Activated T-cell treated with anti-CD3 and anti-CD28 coated beads, Interleukin-2, amount 50 U/mL, for 1 hour (primary cell): ENCODE measurements at regions not wholly inside any gene's neighbourhood (a gene's known extent, or its start where the extent isn't known, plus 50 kb on each side); places are given as distances from the start of the nearest gene placed in this dataset.

Source experiments
- DNase-seq: peaks from one replicate; pipeline ENCODE4 v3.0.0-alpha.2; 2020

DNA sequence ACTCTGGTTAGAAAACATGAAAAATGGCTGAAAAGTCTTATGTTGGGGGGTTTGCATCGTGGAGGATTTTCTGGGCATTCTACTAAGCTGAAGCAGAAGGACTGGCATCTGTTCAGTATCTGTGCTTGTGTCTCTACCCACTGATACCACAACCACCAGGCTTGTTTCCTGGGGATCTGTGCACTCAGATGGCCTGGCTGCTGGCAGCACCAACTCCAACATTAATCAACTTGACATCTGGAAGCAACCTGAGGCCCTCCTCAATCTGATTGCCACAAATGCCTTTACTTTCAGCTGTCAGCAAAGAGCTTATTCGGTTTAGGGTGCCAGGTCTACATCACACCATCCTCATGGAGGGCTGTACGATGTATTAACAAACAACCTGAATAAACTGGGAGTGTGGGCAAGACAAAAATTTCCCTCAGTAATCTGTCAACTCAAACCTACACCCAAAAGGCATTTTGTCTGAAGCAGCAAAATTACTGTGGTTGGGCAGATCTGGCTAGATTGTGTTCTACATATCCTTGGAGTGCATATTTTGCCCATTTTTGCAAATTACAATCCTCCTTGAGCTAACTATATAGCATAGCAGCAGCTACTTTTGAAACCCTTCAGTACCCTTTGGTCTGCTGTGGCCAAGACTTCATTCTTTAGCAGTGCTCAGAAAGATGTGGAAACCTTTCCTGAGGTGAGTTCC lies 74.6 kb downstream of the FOXD1 start:
- no peak for DNase-seq

DNA sequence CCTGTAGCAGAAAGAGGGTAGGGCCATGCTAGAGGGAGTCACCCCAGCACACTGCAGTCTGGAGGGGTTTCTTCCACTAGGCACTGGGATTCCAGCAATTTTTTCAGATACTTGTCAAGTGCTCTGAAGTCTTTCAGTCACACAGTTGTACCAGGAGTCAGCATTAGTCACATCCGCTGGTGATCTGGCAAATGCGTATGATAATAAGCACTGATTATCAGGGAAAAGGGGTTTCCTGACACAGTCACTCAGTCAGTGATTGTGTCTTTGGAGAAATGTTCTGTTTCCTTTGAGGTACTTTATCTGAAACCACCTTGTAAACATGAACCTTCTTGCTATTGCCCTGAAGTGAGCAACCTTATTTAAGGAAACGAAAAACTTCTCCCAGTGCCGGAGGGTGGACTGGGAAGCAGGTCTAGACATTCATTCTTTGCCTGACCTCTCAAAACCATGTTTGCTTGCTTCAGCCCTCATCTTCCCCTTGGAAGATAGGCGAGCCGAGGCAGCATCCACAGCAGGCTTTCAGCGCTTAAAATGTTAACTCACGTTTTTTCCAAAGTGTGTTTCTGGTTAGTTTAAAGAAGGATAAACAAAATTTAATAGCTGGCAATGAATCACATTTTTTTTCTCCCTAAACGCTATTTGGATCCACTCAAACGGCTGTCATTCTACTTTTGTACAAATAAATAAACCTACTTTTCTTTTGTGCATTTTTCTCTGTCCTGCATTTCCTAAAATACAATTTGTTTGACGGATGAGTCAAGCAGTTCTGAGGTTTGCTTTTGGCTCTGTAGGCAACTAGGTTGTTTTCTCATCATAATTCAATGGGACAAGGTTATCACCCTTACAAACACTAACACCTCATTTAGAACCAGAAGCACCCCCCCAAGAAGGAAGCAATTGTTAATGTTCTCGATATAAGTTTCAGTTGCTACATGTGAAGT lies 77.7 kb downstream of the FOXD1 start:
- no peak for DNase-seq

DNA sequence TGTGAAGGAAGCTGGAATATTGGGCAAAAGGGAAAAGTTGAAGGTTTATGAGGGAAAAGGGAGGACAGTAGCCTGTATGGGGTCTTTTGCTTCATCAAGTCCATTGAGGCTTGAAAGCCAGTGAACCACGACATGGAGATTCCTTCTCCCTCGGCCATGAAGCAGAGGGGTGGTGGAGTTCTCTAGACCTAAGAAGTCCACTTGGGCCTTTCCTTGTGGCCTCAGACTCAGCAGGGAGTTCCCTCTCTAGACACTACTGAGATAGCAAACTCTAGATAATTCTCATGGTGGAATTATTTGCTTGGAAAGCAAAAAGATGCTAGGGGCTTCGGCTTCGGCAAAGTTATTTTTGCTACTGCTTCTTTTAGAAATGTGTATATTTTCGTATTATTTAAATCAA lies 78.5 kb downstream of the FOXD1 start:
- no peak for DNase-seq

- DNase-seq, result no peak
These were observed 79.3 kb downstream of the FOXD1 start for GRCh38 chr5:73369278-73369677.

DNA sequence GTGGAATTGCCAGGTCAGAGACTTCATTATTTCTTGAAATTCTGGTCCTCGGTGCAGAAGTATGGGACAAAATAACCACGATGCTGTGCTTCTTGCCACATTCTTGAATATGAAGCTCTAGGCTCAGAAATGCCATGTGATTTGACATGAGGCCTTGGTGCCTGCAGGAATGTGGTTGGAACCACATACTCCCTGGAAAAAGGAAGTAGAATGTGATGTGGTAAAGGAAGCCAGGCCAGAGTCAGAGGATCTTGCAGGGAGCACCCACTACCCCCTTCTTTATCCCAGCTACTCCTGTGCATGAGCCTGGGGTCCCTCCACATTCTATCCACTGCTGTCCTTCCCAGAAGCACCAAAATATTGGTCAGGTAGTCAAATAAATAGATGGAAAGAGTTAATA lies 80.9 kb downstream of the FOXD1 start:
- DNase-seq, result no peak

DNA sequence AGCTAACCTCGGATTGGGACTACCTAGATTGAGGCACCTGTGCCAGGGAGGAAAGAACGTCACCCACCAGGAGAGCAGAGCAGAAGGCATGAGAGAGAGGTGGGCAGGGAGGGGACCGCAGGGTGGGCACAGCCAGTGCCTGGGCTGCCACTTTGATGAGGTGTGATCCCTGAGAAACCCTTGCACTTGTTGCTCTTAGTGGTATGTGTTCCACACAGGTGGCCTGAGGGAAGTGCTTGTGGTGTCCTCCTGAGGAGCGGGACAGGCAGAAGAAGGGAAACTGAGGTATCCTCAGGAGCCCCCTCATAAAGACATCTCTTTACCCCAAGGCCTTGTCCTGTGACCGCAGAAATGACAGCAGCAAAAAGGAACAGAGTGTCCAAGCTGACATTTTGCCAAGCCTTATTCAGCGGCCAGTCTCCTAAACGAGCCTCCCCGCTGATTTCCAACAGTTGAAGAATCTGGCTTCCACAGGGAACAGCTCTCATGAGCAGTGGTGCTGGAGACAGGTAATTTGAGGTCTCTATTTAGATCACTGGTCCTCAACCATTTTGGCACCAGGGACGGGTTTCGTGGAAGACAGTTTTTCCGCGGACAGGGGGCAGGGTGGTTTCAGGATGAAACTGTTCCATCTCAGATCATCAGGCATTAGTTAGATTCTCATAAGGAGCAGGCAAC lies 82.4 kb downstream of the FOXD1 start:
- DNase-seq, result no peak

GRCh38 chr5:73365301-73365853 lies 83.2 kb downstream of the FOXD1 start:
- no peak for DNase-seq

DNA sequence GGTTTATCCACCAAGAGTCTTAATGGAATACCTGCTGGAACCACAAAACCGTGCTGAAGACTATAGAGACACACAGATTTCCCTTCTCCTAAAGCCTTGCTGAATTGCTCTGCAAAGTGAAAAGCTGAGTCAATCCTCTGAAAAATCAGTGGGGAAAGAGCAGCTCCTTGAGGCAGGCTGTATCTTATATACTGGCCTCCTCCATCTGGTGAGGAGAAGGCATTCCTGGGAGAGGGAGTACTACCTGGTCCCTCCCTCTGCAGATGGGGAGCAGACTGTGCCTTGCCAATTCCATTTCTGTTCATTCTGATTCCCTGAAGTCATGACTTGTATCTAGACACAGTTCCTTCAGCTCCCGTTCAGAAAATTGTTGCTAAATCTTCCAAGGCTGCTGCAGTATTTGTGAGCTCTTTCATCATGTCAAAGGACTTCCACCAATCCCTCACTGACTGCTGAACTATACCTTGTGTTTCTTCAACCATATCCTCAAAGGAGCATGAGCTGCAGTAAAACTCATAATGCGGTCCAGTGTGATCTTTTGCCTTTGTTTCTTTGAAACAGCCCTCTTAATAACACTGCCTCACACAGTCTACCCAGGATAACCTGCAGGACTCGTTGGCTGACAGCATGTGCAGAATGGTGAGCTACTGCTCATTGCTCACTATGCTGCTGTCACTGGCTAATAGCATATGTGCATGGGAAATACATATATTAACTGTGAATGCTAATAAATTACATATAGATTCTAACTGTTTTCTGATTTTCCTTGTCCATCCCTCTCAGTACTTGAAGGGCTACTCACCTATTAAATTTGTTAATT lies 84.5 kb downstream of the FOXD1 start:
- no peak for DNase-seq

DNA sequence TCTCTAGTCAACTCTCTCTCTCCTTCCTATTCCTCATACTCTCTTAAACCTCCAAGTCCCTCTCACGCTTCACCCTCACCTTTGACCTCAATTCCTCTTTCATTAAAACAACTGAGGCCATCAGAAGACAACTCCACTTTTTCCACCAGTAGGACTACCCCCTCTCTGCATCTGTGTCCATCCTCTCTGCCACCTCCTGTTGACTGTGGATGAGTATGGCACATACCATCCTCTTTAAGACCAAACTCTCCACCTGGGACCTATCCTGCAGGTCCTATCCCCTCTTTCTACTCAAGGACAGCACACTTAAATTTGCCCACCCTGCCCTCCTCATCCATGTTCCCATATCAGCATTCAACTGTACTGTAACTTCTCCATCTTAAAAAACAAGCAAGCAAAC lies 89.2 kb downstream of the FOXD1 start:
- DNase-seq, result no peak

DNA sequence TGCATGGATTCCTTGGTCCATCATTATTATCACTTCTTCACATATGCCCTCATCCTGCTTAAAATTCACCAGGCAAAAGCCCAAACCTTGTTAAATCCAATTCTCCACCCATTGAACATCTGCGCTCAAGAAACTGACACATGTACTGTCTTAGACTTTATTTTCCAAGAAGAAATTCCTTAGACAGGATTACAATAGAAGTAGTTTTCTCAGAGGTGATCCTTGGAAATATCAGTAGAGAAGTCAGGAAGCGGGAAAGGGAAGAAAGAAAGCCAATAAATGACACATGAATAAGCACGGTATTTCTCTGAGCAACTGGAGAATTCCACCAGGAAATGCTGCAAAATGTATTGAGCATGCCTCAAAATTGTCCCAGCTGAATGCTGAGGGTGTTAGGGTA lies 90.2 kb downstream of the FOXD1 start:
- no peak for DNase-seq

- DNase-seq, result no peak
These were observed 91.0 kb downstream of the FOXD1 start for GRCh38 chr5:73357576-73357975.

- DNase-seq, result no peak
These were observed 93.5 kb downstream of the FOXD1 start for GRCh38 chr5:73355108-73355507.

DNA sequence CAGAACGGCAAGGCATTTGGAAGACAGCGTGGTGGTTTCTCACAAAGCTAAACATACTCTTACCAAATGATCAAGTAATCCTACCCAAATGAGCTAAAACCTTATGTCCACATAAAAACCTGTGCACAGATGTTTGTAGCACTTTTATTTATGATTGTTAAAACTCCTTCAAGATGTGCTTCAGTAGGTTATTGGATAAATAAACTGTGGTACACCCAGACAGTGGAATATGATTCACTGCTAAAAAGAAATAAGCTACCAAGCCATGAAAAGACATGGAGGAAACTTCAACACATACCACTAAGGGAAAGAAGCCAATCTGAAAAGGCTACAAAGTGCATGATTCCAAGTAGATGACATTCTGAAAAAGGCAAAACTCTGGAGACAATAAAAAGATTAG lies 94.2 kb downstream of the FOXD1 start:
- no peak for DNase-seq

- no peak for DNase-seq
These were observed 95.8 kb downstream of the FOXD1 start for GRCh38 chr5:73352649-73353230.

- DNase-seq, result no peak
These were observed 96.3 kb downstream of the FOXD1 start for GRCh38 chr5:73352243-73352642.

DNA sequence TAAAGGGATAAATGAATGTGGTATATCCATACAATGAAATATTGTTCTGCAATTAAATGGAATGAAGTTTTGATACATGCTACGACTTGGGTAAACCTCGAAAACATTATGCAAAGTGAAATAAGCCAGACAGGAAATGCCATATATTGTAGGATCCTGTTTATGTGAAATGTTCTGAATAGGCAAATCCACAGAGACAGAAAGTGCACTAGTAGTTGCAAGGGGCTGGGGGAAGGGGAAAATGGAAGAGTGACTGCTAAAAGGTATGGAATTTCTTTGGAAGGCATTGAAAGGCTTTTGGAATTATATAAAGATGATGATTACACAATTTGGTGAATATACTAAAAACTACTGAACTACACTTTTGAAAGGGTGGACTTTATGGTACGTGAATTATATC lies 97.0 kb downstream of the FOXD1 start:
- no peak for DNase-seq

- no peak for DNase-seq
These were observed 101.6 kb downstream of the FOXD1 start for GRCh38 chr5:73346878-73347408.

GRCh38 chr5:73344835-73345234 lies 103.7 kb downstream of the FOXD1 start:
- no peak for DNase-seq

DNA sequence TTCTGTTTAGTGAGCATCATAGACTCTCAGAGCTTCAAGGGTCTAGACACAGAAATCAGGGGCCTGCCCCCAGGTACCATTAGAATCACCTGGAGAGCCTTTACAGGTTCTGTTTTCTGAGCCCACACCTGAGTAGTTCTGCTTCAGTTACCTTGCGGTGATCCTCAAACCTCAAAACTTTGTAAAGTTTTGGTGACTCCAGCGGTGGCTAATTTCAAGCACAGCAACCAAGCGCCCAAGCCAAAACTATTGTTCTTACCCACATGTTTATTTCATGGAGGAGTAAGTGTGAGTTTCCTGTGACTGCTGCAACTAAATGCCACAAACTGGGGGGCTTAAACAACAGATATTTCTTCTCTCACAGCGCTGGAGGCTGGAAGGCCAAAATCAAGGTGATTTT lies 108.9 kb downstream of the FOXD1 start:
- no peak for DNase-seq

- DNase-seq, result no peak
These were observed 109.5 kb downstream of the FOXD1 start for GRCh38 chr5:73339051-73339575.

GRCh38 chr5:73338256-73339050 lies 110.1 kb downstream of the FOXD1 start:
- no peak for DNase-seq
